DOHH2 (cell line): ENCODE measurements at regions not wholly inside any gene's neighbourhood (a gene's known extent, or its start where the extent isn't known, plus 50 kb on each side); places are given as distances from the start of the nearest gene placed in this dataset.

Experiments
- H3F3A ChIP-seq: fragments of 200-600 bp; sonication (generic), shearing (Covaris generic); 2 replicates; pipeline ENCODE4 v1.6.0; 2016; ENCODE audit warnings: antibody characterized with exemption, mild to moderate bottlenecking; ENCODE audit not compliant: control insufficient read depth, insufficient read depth
- H3K27ac ChIP-seq: fragments of 200-600 bp; sonication (generic); 2 replicates; pipeline ENCODE4 v1.5.1; 2014; ENCODE audit warnings: low read depth, mild to moderate bottlenecking, low read length, moderate library complexity
- H3K27me3 ChIP-seq: fragments of 200-600 bp; sonication (generic); 2 replicates; pipeline ENCODE4 v1.6.1; 2014; ENCODE audit warnings: mild to moderate bottlenecking, low read length, mixed read lengths; ENCODE audit not compliant: control insufficient read depth
- H3K36me3 ChIP-seq: fragments of 200-600 bp; sonication (generic); 2 replicates; pipeline ENCODE4 v1.6.1; 2014; ENCODE audit warnings: mild to moderate bottlenecking, low read length, moderate library complexity, mixed read lengths; ENCODE audit not compliant: control insufficient read depth
- H3K4me1 ChIP-seq: fragments of 200-600 bp; sonication (generic); 2 replicates; pipeline ENCODE4 v1.6.1; 2014; ENCODE audit warnings: mild to moderate bottlenecking, low read length, mixed read lengths; ENCODE audit not compliant: control insufficient read depth
- H3K4me2 ChIP-seq: fragments of 200-600 bp; sonication (generic); 2 replicates; pipeline ENCODE4 v1.6.0; 2014; ENCODE audit warnings: mild to moderate bottlenecking, low read length, moderate library complexity
- H3K4me3 ChIP-seq: fragments of 200-600 bp; sonication (generic); 2 replicates; pipeline ENCODE4 v1.5.1; 2014; ENCODE audit warnings: mild to moderate bottlenecking, low read length, mixed read lengths
- H3K79me2 ChIP-seq: fragments of 200-600 bp; sonication (generic); 2 replicates; pipeline ENCODE4 v1.6.1; 2014; ENCODE audit warnings: mild to moderate bottlenecking, low read length, mixed read lengths; ENCODE audit not compliant: control insufficient read depth
- H3K9me2 ChIP-seq: fragments of 200-600 bp; sonication (generic); replicated peaks from 2 replicates; pipeline ENCODE4 v1.6.1; 2014; ENCODE audit warnings: mild to moderate bottlenecking, low read length, mixed read lengths; ENCODE audit not compliant: control insufficient read depth
- H3K9me3 ChIP-seq: fragments of 200-600 bp; sonication (generic); 2 replicates; pipeline ENCODE4 v1.6.1; 2014; ENCODE audit warnings: antibody characterized with exemption, low read length, mixed read lengths; ENCODE audit not compliant: control insufficient read depth, insufficient read depth
- H4K20me1 ChIP-seq: fragments of 200-600 bp; sonication (generic); 2 replicates; pipeline ENCODE4 v1.6.0; 2014; ENCODE audit warnings: low read depth, mild to moderate bottlenecking, antibody characterized with exemption, low read length, moderate library complexity; ENCODE audit not compliant: control insufficient read depth, insufficient read depth
- CTCF ChIP-seq: fragments of 200-600 bp; sonication (generic); IDR thresholded peaks from one replicate; pipeline ENCODE4 v1.5.1; 2014; ENCODE audit warnings: antibody characterized with exemption, mild to moderate bottlenecking, low read depth, low read length; ENCODE audit not compliant: poor library complexity, severe bottlenecking
- EZH2phosphoT487 ChIP-seq: fragments of 200-600 bp; sonication (generic); IDR thresholded peaks from 2 replicates; pipeline ENCODE4 v1.6.1; 2017; ENCODE audit warnings: borderline replicate concordance, mild to moderate bottlenecking, antibody characterized with exemption, low read length, moderate library complexity, mixed read lengths

- Histone ChIP-seq H3K9me3 (no peaks in the 10 kb centered on the region), H3K27me3 (no peaks in the 10 kb centered on the region; the same call in 1 of the 2 replicates), H3K4me3 (no peak overlapping the region), H3K27ac (no peak overlapping the region), H4K20me1 (no peaks in the 10 kb centered on the region), H3K4me1 (no peaks in the 10 kb centered on the region), H3K36me3 (no peaks in the 10 kb centered on the region), H3K4me2 (no peak overlapping the region), H3F3A (no peaks in the 10 kb centered on the region), H3K79me2 (no peaks in the 10 kb centered on the region), H3K9me2 (no peaks in the 10 kb centered on the region)
- TF ChIP-seq EZH2phosphoT487, result no peak
- TF ChIP-seq CTCF, result no peak
Measured at GRCh38 chr1:37085393-37085792, 51.1 kb upstream of the GRIK3 start.

DNA sequence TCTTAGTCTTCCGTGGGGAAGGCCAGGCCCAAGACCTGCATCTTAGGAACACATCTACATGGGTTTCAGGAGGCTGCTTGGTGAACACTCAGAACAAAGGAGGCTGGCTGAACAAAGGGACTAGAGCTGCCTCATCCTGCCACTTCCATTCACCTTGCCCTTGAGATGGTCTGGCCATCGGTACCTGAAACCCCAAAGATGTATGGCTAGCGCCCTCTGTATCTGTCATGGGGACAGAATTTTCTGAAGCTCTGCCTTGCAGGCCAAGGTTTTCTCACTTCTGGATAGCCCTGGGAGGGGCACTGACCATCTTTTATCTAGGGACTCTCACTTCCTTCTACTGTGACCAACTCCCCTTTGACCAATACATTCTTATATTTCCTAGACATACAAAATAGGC, 55.4 kb upstream of the GRIK3 start:
- H3K36me3 ChIP-seq, result no peaks in the 10 kb centered on the region
- H3K4me1 ChIP-seq, result peaks cover 10% of the 10 kb centered on the region
- no peaks in the 10 kb centered on the region for H3K79me2 ChIP-seq
- no peaks in the 10 kb centered on the region for H3F3A ChIP-seq
- H3K27me3 ChIP-seq, result peaks cover 3% of the 10 kb centered on the region; the same call in 1 of the 2 replicates
- H3K9me2 ChIP-seq, result no peaks in the 10 kb centered on the region
- no peak overlapping the region for H3K4me3 ChIP-seq
- no peak overlapping the region for H3K27ac ChIP-seq
- H3K4me2 ChIP-seq, result no peak overlapping the region
- no peaks in the 10 kb centered on the region for H3K9me3 ChIP-seq
- H4K20me1 ChIP-seq, result no peaks in the 10 kb centered on the region
- TF ChIP-seq CTCF (no peak), EZH2phosphoT487 (no peak)

DNA sequence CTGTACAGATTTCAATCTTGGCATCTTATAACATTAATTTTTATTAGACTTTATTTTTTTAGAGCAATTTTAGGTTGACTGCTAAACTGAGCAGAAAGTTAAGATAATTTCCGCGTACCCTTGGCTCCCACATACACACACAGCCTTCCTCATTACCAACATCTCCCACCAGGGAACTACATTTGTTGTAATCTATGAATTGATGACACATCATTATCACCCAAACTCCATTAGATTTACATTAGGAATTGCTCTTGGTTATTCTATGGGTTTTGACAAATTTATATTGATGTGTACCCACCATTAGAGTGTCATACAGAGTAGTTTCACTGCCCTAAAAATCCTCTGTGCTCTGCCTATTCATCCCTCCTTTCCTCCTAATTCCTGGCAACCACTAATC, 56.4 kb upstream of the GRIK3 start:
- no peak for TF ChIP-seq CTCF
- no peak for TF ChIP-seq EZH2phosphoT487
- H3K79me2 ChIP-seq, result no peaks in the 10 kb centered on the region
- H3K4me3 ChIP-seq, result no peak overlapping the region
- no peak overlapping the region for H3K27ac ChIP-seq
- H3F3A ChIP-seq, result no peaks in the 10 kb centered on the region
- peaks cover 3% of the 10 kb centered on the region; the same call in 1 of the 2 replicates for H3K27me3 ChIP-seq
- H3K9me3 ChIP-seq, result no peaks in the 10 kb centered on the region
- no peaks in the 10 kb centered on the region for H4K20me1 ChIP-seq
- peaks cover 11% of the 10 kb centered on the region for H3K4me1 ChIP-seq
- no peaks in the 10 kb centered on the region for H3K36me3 ChIP-seq
- no peaks in the 10 kb centered on the region for H3K9me2 ChIP-seq
- H3K4me2 ChIP-seq, result no peak overlapping the region

DNA sequence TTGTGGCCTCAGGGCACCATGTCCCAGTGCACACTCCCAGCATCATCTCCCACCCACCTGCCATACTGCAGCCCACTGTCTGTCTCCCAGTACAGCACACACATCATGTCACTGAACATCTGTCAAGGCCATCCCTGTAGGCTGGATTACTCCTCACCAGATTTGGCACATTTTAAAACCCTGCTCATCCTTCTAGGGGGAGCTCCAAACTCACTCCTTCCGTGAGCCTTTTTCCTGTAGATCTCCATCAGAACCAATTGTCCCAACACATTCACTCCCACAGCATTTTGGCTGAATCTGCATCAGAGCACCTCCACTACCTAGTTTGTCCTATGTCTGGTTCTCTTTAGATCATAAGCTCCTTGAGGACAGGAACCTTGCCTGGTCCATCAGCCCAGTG, 58.6 kb upstream of the GRIK3 start:
- Histone ChIP-seq H3K36me3 (no peaks in the 10 kb centered on the region), H3F3A (no peaks in the 10 kb centered on the region), H4K20me1 (no peaks in the 10 kb centered on the region), H3K27me3 (peaks cover 3% of the 10 kb centered on the region; the same call in 1 of the 2 replicates), H3K4me2 (no peak overlapping the region), H3K27ac (no peak overlapping the region), H3K79me2 (no peaks in the 10 kb centered on the region), H3K9me2 (no peaks in the 10 kb centered on the region), H3K9me3 (no peaks in the 10 kb centered on the region), H3K4me1 (peaks cover 11% of the 10 kb centered on the region), H3K4me3 (no peak overlapping the region)
- TF ChIP-seq EZH2phosphoT487, result no peak
- no peak for TF ChIP-seq CTCF
